GM21423 (cell line): ENCODE measurements at regions not wholly inside any gene's neighbourhood (a gene's known extent, or its start where the extent isn't known, plus 50 kb on each side); places are given as distances from the start of the nearest gene placed in this dataset.
"Not testable (repeated sequence)": the region's sequence is repeated elsewhere in the genome, so short reads cannot be mapped to it uniquely, and the experiment has no call there.

Source experiments
- ATAC-seq: cut with Tn5 transposase; IDR thresholded peaks from one replicate; pipeline ENCODE4 v1.9.1; 2021; ENCODE audit warnings: mild to moderate bottlenecking, moderate library complexity; ENCODE audit not compliant: unreplicated experiment

- ATAC-seq: no peak
These were observed 529.5 kb downstream of the NTRK3 start for GRCh38 chr15:87727073-87727472.

DNA sequence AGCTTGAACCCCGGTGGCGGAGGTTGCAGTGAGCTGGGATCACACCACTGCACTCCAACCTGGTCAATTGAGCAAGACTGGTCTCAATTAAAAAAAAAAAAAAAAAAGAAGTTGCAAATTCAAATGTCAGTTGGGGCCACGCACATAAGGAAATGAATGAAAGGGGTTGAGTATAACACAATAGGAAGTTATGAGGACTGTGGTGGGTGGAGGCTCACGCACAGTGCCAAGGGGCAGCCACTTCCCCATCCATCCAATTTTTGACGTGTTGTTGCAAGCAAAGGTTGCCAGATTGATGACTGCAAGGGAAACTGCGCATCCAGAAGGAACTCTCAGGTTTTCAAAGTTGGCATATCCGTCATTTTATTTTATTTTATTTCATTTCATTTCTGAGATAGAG is 532.2 kb downstream of the NTRK3 start:
- ATAC-seq: no peak

DNA sequence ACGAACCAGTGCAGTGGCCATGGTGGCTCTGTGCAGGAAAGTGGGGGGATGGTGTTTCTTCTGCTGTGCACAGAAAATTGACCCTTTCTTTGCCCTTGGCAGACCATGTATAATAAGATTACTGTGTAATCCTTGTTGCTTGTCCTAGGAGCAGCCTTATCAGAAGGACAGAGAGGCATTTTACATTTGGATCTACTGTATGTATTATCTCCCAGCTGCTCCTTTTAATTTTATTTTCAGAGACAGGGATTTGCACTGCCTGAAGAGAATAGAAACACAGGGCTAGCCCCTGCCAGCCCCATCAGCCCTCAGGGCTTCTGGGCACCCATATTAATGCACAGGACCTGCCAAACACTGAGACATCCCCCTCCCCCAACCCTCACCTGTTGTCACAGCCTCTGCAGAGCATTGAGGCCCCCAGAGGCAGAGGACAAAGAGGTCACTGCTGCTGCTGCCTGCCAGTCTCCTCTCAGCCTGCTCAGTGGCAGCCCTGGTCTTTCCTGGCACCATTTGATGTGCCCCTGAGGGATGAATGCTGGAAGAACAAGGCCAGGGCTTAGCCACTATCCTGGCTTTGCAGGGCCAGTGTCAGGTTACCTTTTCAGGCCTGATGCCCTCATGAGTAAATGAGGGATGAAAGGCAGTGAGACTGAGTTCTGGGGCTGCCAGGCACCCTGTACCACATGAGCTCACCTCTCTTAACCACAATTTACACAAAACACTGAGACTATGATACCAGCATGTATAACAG is 533.4 kb downstream of the NTRK3 start:
- ATAC-seq: no peak

GRCh38 chr15:87720235-87720634 is 536.3 kb downstream of the NTRK3 start:
- no peak for ATAC-seq

DNA sequence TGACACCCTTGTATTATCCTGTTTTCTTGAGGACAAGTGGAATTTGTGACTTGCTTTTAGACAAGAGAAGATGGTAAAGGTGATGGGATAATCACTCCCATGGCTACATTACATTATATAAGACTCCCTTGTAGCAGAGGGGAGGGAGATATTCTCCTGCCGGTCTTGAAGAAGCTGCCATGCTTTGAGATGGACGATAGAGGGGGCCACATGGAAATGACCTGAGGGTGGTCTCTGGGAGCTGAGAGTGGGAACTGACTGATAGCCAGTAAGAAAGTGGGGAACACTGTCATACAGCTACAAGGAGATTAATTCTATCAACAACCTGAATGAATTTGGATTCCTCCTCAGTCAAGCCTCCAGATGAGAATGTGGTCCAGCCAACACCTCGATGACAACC is 540.1 kb downstream of the NTRK3 start:
- ATAC-seq: no peak

- no peak for ATAC-seq
These were observed 541.3 kb downstream of the NTRK3 start for GRCh38 chr15:87715252-87715651.

DNA sequence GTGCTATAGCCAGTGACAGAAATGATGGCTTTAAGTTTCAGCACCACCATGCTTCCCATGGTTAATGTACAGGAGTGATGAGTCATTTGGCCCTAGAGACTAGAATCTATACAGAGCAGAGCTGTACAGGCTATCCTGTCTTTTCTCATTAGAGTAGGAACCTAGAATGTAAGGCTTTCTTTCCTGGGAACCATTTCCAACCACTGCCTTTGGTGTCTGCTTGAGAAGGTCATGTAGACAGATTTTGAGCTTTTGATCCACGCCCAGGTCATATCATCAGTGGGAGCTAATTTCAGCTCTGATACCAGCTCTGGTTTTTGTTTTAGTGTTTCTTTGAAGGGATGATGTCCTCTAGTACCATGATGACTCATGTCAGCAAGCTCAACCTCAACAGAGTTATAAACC is 543.1 kb downstream of the NTRK3 start:
- ATAC-seq: no peak

DNA sequence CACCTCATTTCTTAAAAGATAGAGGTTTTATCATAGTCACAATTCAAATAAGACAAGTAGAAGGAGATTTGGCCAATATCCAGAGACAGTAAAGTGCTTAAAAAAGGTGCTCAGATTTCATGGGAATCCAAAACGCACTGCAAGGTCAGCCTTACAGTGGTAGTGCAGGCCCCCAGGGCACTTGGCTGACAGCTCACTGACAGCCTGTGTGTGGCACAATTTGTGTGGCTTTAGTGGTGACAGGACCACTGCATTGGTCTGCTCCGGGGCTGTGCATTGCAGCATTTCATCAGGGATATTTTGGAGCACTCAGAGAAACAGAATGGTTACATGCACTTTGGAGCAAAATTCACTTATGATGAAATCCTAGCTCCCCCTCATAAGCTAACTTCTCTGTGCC is 544.3 kb downstream of the NTRK3 start:
- no peak for ATAC-seq

GRCh38 chr15:87711026-87711425 is 545.5 kb downstream of the NTRK3 start:
- ATAC-seq: no peak

DNA sequence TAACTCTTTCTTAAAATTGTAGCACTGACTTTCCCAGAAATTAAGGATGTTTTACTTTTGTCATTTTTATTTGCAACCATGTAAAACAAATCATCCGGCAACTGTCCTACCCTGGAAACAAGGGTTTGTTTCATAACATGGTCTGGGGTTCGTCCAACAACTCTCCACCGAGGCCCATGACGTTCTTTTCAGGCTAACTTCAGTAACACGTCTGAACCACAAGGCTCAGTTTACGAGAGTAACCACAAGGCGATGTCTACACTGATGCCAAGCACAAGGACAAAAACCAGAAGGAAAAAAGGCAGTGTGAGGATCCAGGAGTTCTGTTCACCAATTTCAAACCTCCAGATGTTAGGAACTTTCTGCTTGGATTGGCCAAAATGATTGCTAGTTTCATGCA is 546.1 kb downstream of the NTRK3 start:
- ATAC-seq: no peak

GRCh38 chr15:87707566-87708130 is 548.9 kb downstream of the NTRK3 start:
- ATAC-seq: no peak

DNA sequence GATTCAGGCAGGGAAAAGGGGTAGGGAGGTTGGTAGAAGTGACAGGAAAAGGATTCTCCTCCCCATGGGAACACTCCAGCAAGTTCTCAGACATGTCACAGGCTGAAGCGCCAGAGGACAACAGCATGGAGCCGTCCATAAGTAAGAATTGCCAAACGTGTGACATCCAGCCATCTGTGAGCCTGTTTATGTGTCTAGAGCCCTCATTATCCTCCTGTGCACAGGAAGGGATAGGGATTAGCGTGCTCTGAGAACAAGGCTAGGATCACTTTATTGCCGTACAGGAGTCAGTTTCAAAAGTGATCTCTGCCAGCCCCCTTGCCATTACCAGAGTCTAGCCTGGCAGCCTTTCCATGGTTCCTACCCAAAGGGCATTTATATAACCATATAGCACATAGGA is 549.5 kb downstream of the NTRK3 start:
- ATAC-seq: no peak

DNA sequence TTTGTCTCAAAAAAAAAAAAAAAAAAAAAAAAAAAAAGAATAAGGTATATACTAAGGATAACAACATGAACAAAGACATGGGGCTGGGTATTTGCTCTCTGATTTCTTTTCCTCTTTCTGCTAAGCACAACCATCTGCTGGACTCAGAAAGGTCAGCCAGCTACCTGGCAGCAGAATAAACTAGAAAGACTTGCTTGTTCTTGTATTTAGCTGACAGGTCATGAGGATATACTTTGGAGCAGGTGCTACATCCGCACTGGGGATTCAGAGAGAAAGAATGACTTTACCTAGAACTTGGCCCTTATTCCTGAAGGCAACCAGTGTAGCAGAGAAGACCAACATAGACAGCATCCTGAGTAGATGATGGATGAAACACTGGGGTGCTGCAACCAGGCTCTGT is 550.5 kb downstream of the NTRK3 start:
- no peak for ATAC-seq

DNA sequence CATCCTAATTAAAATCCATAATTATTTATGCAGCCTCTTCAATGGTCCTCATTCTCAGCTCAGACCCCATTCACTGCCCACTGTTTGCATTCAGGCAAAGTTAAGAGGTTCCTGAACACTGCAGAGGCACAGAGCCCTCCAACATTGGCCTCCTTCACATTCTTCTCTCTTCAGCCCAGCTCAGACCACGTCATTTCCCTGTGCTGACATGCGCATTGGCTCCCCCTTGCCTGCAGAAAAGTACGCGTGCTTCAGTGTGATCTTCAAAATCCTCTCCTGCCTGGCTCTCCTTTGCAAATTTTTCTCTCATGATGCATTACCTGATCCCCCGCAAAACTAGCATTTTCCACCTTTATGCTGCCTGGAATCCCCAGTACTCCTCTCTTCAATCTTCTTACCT is 552.3 kb downstream of the NTRK3 start:
- no peak for ATAC-seq

DNA sequence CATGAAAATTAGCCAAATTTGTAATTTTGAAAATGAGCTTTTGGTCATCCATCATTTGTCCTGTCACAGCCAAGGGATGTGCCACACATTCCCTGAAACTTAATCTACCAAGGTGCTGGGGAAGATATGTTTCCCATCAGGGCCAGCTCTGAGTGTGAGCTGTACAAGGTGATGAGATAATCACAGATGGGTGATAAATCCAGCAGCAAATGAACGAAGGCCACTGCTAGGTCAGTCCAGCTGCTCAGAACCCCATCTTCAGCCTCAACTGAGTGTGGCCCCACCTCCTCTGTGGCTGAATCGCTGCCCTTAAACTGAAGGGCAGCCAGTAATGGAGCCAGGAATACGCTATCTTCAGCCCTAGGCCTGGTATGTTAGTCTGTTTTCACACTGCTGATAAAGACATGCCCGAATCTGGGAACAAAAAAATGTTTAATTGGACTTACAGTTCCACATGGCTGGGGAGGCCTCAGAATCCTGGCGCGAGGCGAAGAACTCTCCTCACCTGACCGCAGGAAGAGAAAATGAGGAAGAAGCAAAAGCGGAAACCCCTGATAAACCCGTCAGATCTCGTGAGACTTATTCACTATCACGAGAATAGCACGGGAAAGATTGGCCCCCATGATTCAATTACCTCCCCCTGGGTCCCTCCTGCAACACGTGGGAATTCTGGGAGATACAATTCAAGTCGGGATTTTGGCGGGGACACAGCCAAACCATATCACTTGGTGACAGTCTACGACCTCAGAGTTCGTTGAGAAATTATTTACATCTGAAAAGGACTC is 553.0 kb downstream of the NTRK3 start:
- ATAC-seq: no peak

- ATAC-seq: no peak
These were observed 554.3 kb downstream of the NTRK3 start for GRCh38 chr15:87702270-87702669.

GRCh38 chr15:87698467-87698866 is 558.1 kb downstream of the NTRK3 start:
- not testable (repeated sequence) for ATAC-seq

GRCh38 chr15:87689716-87690115 is 566.8 kb downstream of the NTRK3 start:
- ATAC-seq: no peak

- ATAC-seq: no peak
These were observed 569.0 kb downstream of the NTRK3 start for GRCh38 chr15:87687523-87687870.

DNA sequence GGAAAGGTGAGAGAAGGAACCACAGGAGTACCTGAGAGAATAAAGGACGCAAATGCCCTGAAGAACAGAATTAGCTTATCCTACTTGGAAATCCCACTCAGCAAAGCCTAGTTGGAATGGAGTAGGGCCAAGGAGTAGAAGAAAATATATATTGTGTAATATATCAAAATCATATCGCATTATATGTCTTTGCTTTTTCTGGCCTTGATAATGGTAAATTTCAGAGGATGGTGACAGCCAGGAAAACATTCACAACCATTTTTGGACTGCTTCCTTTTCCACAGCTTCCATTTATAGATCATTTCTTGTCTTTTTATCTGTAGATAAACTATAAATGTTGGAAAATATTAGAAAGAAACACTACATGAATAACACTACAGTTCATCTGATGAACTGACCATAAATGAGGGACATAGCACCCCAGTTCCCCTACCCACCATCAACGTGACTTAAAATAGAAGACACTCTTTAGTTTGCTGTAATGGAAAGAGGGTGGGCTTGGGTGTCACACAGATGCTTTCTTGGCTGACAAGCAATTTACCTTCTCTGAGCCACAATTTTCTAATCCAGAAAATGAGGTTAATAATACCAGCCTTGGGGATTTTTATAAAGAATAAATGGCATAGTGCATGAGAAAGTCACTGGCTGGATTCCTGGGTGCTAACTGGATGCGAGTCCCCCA is 569.6 kb downstream of the NTRK3 start:
- no peak for ATAC-seq

GRCh38 chr15:87686339-87686738 is 570.2 kb downstream of the NTRK3 start:
- no peak for ATAC-seq

- ATAC-seq: no peak
These were observed 574.0 kb downstream of the NTRK3 start for GRCh38 chr15:87682527-87682926.
